T-cell (primary cell): ENCODE measurements at regions not wholly inside any gene's neighbourhood (a gene's known extent, or its start where the extent isn't known, plus 50 kb on each side); places are given as distances from the start of the nearest gene placed in this dataset.

Experiments used
- ATAC-seq, 4 experiments: fragments of 200-7000 bp in 3 of 4; fragments of 150-1000 bp in 1 of 4; cut with Tn5 transposase; replicated peaks in 1 of 4; 1 replicate in 3 of 4; 2 replicates in 1 of 4; pipeline ENCODE4 v1.10.0; 2021; ENCODE audit warnings: moderate library complexity in 3 of 4, mild to moderate bottlenecking in 2 of 4, moderate number of reproducible peaks in 1 of 4
- CTCF ChIA-PET, 2 donors: fragments of 300-600 bp; sonication (Branson Sonifier 250); formaldehyde crosslinking; loops; one replicate each; lab custom pipeline; 2022; ENCODE audit warnings: antibody characterized with exemption in 2 of 2; lab: Charles Lee
- POLR2A ChIA-PET, 2 donors: fragments of 300-600 bp; sonication (Branson Sonifier 250); formaldehyde crosslinking; loops; one replicate each; lab custom pipeline; 2022; ENCODE audit warnings: antibody characterized with exemption in 2 of 2; lab: Charles Lee
- DNase-seq, 35 experiments: peaks; one replicate each; pipeline versions ENCODE4 v3.0.0 to v3.0.0-alpha.2; 2013 to 2023
- H3K27ac ChIP-seq: one replicate; pipeline ENCODE4 v1.5.1; 2013; ENCODE audit warnings: low read length
- H3K27me3 ChIP-seq, 2 experiments: replicated peaks in 1 of 2; 1 replicate in 1 of 2; 2 replicates in 1 of 2; pipeline versions ENCODE4 v1.6.1 to v1.7.0; 2013; ENCODE audit warnings: low read length in 1 of 2, mixed read lengths in 1 of 2; ENCODE audit not compliant: control insufficient read depth in 2 of 2, insufficient read depth in 2 of 2; ENCODE audit errors: extremely low read depth in 1 of 2
- H3K36me3 ChIP-seq, 2 donors: 1 replicate in 1 of 2; 2 replicates in 1 of 2; pipeline versions ENCODE4 v1.6.1 to v1.7.0; 2013; ENCODE audit warnings: low read length in 1 of 2; ENCODE audit not compliant: control insufficient read depth in 2 of 2, insufficient read depth in 1 of 2; ENCODE audit errors: extremely low read depth in 1 of 2
- H3K4me1 ChIP-seq, 2 experiments: 1 replicate in 1 of 2; 2 replicates in 1 of 2; pipeline versions ENCODE4 v1.6.1 to v1.7.0; 2013; ENCODE audit warnings: low read length in 2 of 2, mixed read lengths in 1 of 2; ENCODE audit not compliant: insufficient read depth in 2 of 2, control insufficient read depth in 1 of 2; ENCODE audit errors: extremely low read depth in 1 of 2
- H3K4me3 ChIP-seq, 2 donors: 1 replicate in 1 of 2; 2 replicates in 1 of 2; pipeline versions ENCODE4 v1.5.1 to v1.7.0; 2013; ENCODE audit warnings: mild to moderate bottlenecking in 2 of 2, low read length in 1 of 2, moderate library complexity in 1 of 2; ENCODE audit not compliant: control insufficient read depth in 1 of 2; ENCODE audit errors: extremely low read depth in 1 of 2
- H3K9me3 ChIP-seq: 2 replicates; pipeline ENCODE4 v1.7.0; 2013
- H3K27ac Mint-ChIP-seq, 2 donors: one replicate each; pipeline ENCODE4 v1.8.0; 2020 to 2021; ENCODE audit warnings: mild to moderate bottlenecking in 2 of 2, mixed read lengths in 2 of 2
- H3K27me3 Mint-ChIP-seq, 2 donors: one replicate each; pipeline ENCODE4 v1.8.0; 2021 to 2022; ENCODE audit warnings: mixed read lengths in 2 of 2
- H3K36me3 Mint-ChIP-seq: one replicate; pipeline ENCODE4 v1.8.0; 2021; ENCODE audit warnings: mixed read lengths
- H3K4me1 Mint-ChIP-seq, 3 donors: one replicate each; pipeline ENCODE4 v1.8.0; 2020 to 2022; ENCODE audit warnings: mixed read lengths in 3 of 3, mild to moderate bottlenecking in 1 of 3
- H3K4me3 Mint-ChIP-seq, 3 donors: one replicate each; pipeline ENCODE4 v1.8.0; 2020 to 2022; ENCODE audit warnings: mild to moderate bottlenecking in 3 of 3, mixed read lengths in 3 of 3, moderate library complexity in 3 of 3
- H3K9me3 Mint-ChIP-seq, 3 donors: one replicate each; pipeline ENCODE4 v1.8.0; 2020 to 2022; ENCODE audit warnings: mixed read lengths in 3 of 3
- WGBS: methylation state at CpG from one replicate; pipeline ENCODE4 v1.1.5; 2013; ENCODE audit warnings: missing lambda C conversion rate; ENCODE audit not compliant: insufficient coverage; 5-methylcytosine and 5-hydroxymethylcytosine counted together

DNA sequence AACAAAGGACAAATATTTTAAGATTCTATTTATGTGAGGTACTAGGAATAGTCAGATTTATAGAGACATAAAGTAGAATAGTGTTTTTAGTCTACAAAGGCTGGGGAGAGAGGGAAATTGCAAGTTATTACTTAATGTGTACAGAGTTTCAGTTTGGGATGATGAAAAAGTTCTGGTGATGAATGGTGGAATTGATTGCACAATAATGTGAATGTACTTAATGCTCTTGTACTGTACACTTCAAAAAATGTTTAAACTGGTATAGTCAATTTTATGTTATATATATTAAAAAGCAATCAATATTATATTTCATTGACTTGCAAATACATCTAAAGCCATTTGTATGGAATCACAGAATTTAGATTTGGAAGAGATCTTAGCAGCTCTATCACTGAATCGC lies 213.4 kb downstream of the PPP1R3A start:
- H3K4me3 ChIP-seq, result no peak overlapping the region
- H3K4me1 ChIP-seq, result no peaks in the 10 kb centered on the region
- no peaks in the 10 kb centered on the region for H3K9me3 ChIP-seq
- ChIA-PET CTCF (interaction anchor here in 1 of 2 donors (0.8 kb wide), 1 partner anchor 8 kb away, joined by 3 read pairs; no protein-coding TSS in a partner anchor), POLR2A (no interaction called here)
- no peaks in the 10 kb centered on the region for H3K27me3 ChIP-seq
- Mint-ChIP-seq H3K27ac (no peak overlapping the region), H3K27me3 (peaks cover 2 to 11% of the 10 kb centered on the region in 2 donors), H3K9me3 (no peaks in the 10 kb centered on the region), H3K36me3 (no peaks in the 10 kb centered on the region), H3K4me1 (no peaks in the 10 kb centered on the region), H3K4me3 (no peak overlapping the region)
- DNase-seq (no peak), ATAC-seq (no peak)
- H3K27ac ChIP-seq, result no peak overlapping the region
- no peaks in the 10 kb centered on the region for H3K36me3 ChIP-seq
- WGBS, result no CpG with 5 or more reads among the region's 1 CpG

DNA sequence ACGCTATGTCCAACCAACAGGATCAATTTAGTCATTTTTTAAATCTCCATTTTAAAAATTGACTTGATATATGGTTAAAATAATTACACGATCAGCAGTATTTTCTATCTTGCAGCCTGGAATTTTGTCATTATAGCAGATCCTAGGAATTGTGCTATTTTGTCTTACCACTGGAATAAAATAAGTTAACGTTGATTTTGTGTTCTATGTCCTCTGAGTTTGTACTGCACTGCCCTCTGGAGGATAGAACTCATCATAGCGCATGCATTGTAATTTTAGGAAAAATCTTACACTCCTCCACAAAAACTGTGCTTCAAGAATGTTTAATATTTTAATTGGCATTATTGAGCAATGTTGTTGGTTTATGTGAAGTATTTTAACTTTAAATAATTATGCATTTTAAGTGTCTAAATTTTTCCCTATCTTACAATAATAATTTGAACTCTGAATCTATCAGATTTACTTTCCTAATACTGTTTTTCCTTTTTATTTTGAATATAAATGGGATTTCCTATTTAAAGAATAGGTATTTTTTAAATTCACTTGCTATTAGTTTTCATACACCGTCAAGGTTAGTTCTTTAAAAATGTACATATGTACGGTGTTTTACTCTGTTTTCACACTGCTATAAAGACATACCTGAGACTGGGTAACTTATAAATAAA lies 220.1 kb downstream of the PPP1R3A start:
- no peak overlapping the region for H3K4me3 Mint-ChIP-seq
- no CpG with 5 or more reads among the region's 6 CpGs for WGBS
- no peak overlapping the region for H3K27ac ChIP-seq
- H3K4me1 Mint-ChIP-seq, result no peaks in the 10 kb centered on the region
- no peaks in the 10 kb centered on the region for H3K4me1 ChIP-seq
- no peak overlapping the region for H3K27ac Mint-ChIP-seq
- ChIA-PET CTCF (no interaction called here), POLR2A (no interaction called here)
- ATAC-seq (no peak), DNase-seq (no peak)
- H3K36me3 ChIP-seq, result no peaks in the 10 kb centered on the region
- no peaks in the 10 kb centered on the region for H3K36me3 Mint-ChIP-seq
- H3K4me3 ChIP-seq, result no peak overlapping the region
- no peaks in the 10 kb centered on the region for H3K9me3 Mint-ChIP-seq
- H3K9me3 ChIP-seq, result no peaks in the 10 kb centered on the region
- no peaks in the 10 kb centered on the region for H3K27me3 ChIP-seq
- no peaks in the 10 kb centered on the region for H3K27me3 Mint-ChIP-seq

DNA sequence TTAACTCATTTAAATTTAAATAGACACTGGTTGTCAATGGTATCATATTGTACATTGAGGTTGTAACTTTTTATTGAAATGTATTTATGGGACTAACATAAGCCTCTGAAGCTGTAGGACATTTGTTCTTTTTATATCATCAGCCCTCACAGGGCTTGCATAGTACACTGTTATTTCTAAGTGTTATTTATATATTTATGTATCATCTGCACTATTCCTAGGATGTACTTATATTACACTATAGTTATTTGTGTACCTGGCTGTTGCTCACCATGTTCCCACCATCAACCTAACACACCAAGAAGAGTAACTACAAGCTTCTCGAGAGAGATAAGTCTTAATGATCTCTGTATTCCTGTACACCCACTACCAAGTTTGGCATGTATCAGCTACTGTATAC lies 224.7 kb downstream of the PPP1R3A start:
- no CpG with 5 or more reads among the region's 1 CpG for WGBS
- CTCF ChIA-PET, result no interaction called here
- no peaks in the 10 kb centered on the region for H3K36me3 Mint-ChIP-seq
- ATAC-seq (no peak), DNase-seq (no peak)
- H3K4me3 ChIP-seq, result no peak overlapping the region
- H3K9me3 ChIP-seq, result no peaks in the 10 kb centered on the region
- H3K4me1 Mint-ChIP-seq, result no peaks in the 10 kb centered on the region
- H3K27ac Mint-ChIP-seq, result no peak overlapping the region
- H3K36me3 ChIP-seq, result no peaks in the 10 kb centered on the region
- POLR2A ChIA-PET, result no interaction called here
- no peaks in the 10 kb centered on the region for H3K27me3 ChIP-seq
- H3K27me3 Mint-ChIP-seq, result no peaks in the 10 kb centered on the region
- no peak overlapping the region for H3K27ac ChIP-seq
- H3K9me3 Mint-ChIP-seq, result no peaks in the 10 kb centered on the region
- no peak overlapping the region for H3K4me3 Mint-ChIP-seq
- no peaks in the 10 kb centered on the region for H3K4me1 ChIP-seq

DNA sequence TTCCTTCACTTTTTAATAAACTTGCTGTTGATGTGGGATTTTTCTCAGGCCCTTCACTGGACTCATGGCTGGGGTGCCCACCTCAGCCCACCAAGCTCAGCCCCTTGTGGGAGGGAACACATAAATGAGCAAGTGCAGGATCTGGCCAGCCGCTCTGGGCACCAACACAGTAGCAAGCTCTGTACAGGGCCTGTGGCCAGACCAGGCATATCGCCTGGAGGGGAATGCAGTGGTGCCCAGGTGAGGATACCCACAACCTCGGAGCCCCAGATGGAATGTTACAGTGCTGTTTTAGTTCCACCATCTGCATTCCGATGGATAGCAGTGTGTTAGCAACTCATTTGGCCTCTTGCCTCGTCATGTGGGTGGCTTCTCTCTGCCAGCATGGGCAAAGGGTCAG lies 234.6 kb downstream of the PPP1R3A start:
- Histone ChIP-seq H3K27me3 (no peaks in the 10 kb centered on the region), H3K36me3 (no peaks in the 10 kb centered on the region), H3K9me3 (no peaks in the 10 kb centered on the region), H3K27ac (no peak overlapping the region), H3K4me3 (no peak overlapping the region), H3K4me1 (no peaks in the 10 kb centered on the region)
- Mint-ChIP-seq H3K4me1 (no peaks in the 10 kb centered on the region), H3K27me3 (no peaks in the 10 kb centered on the region), H3K36me3 (no peaks in the 10 kb centered on the region), H3K9me3 (peaks cover 0 to 5% (median 0%) of the 10 kb centered on the region in 3 donors), H3K27ac (no peak overlapping the region), H3K4me3 (no peak overlapping the region)
- ATAC-seq (no peak), DNase-seq (no peak)
- WGBS, result 71% methylated on average over 3 of the region's 5 CpGs
- ChIA-PET POLR2A (no interaction called here), CTCF (no interaction called here)

DNA sequence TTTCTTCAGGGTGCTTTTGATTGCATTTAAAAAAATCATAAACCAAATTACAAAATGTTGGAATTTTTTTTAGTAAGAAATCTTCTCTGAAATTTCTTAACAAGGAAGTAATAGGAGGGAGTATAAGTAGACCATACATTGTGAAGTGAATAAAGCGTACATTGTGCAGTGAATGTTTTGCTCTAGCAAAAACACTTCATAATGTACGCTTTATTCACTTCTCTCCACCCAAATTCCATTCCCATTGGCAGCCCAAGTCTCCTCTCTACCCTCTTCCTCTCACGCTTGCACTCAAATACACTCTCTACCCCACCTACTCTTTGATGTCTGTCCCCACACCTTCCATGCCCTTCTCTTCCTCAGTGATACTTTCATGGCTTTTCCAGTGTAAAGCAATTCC lies 241.0 kb downstream of the PPP1R3A start:
- no peaks in the 10 kb centered on the region for H3K36me3 ChIP-seq
- no peak overlapping the region for H3K27ac ChIP-seq
- no peaks in the 10 kb centered on the region for H3K4me1 ChIP-seq
- H3K4me3 Mint-ChIP-seq, result no peak overlapping the region
- H3K4me1 Mint-ChIP-seq, result no peaks in the 10 kb centered on the region
- CTCF ChIA-PET, result no interaction called here
- H3K27ac Mint-ChIP-seq, result no peak overlapping the region
- H3K9me3 Mint-ChIP-seq, result peaks cover 0 to 9% (median 0%) of the 10 kb centered on the region in 3 donors
- ATAC-seq (no peak), DNase-seq (no peak)
- H3K27me3 Mint-ChIP-seq, result no peaks in the 10 kb centered on the region
- POLR2A ChIA-PET, result no interaction called here
- WGBS, result 79% methylated on average over 2 of the region's 3 CpGs
- H3K27me3 ChIP-seq, result no peaks in the 10 kb centered on the region
- H3K4me3 ChIP-seq, result no peak overlapping the region
- no peaks in the 10 kb centered on the region for H3K36me3 Mint-ChIP-seq
- no peaks in the 10 kb centered on the region for H3K9me3 ChIP-seq

DNA sequence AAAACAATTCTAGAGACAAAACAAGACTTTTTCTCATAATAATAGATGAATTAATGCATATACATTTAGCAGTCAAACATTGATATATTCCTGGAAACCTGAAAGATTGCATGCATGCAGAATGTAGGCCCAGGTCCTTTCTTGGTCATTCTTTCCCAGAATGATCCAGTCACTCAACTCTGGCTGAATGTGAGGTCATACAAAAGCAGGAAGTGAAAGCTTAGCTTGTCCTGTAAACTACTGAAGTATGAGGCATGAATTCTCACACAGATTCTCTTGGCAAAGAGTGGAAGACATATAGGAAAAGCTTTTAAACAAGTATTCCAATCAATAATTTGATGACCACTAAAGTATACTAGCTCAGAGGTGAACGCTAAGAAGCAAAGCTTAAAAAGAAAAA lies 253.9 kb downstream of the PPP1R3A start:
- Histone ChIP-seq H3K27me3 (no peaks in the 10 kb centered on the region), H3K36me3 (no peaks in the 10 kb centered on the region), H3K4me1 (no peaks in the 10 kb centered on the region), H3K4me3 (no peak overlapping the region), H3K9me3 (no peaks in the 10 kb centered on the region), H3K27ac (no peak overlapping the region)
- CTCF ChIA-PET, result no interaction called here
- no peaks in the 10 kb centered on the region for H3K4me1 Mint-ChIP-seq
- no peak for ATAC-seq
- no peak overlapping the region for H3K4me3 Mint-ChIP-seq
- no peaks in the 10 kb centered on the region for H3K27me3 Mint-ChIP-seq
- H3K27ac Mint-ChIP-seq, result no peak overlapping the region
- POLR2A ChIA-PET, result interaction anchor here (0.7 to 0.8 kb wide), 2 partner anchors 81 to 798 kb away, joined by 3 to 6 read pairs; no protein-coding TSS in a partner anchor
- DNase-seq, result no peak
- H3K9me3 Mint-ChIP-seq, result peaks cover 2 to 23% (median 2%) of the 10 kb centered on the region in 3 donors
- H3K36me3 Mint-ChIP-seq, result no peaks in the 10 kb centered on the region
- WGBS, result no CpG with 5 or more reads among the region's 1 CpG

DNA sequence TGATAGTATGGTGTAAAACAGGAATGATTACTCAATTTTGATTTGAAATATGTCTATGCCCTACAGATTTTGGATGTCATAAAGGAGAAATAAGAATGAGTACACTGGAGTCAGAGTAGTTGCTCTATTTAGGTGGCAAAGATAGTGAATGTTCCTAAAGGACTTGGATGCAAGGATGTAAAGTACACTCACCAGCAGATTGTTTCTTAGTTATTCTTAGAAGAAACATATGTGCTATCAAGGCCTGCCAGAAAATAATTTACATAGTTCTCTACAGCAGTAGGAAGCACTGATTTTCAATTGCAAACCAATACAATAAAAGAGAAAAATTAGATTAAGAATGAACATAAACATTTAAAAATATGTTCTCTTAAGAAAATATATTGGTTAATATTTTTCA lies 259.4 kb downstream of the PPP1R3A start:
- Mint-ChIP-seq H3K27ac (no peak overlapping the region), H3K27me3 (no peaks in the 10 kb centered on the region), H3K9me3 (peaks cover 0 to 3% (median 0%) of the 10 kb centered on the region in 3 donors), H3K4me3 (no peak overlapping the region), H3K4me1 (no peaks in the 10 kb centered on the region), H3K36me3 (no peaks in the 10 kb centered on the region)
- Histone ChIP-seq H3K36me3 (no peaks in the 10 kb centered on the region), H3K27me3 (peaks cover 0 to 3% of the 10 kb centered on the region in 2 experiments), H3K4me1 (no peaks in the 10 kb centered on the region), H3K9me3 (no peaks in the 10 kb centered on the region), H3K27ac (no peak overlapping the region), H3K4me3 (no peak overlapping the region)
- ChIA-PET CTCF (no interaction called here), POLR2A (no interaction called here)
- ATAC-seq (no peak), DNase-seq (no peak)
